NCI-H2107 (cell line): ENCODE measurements at regions not wholly inside any gene's neighbourhood (a gene's known extent, or its start where the extent isn't known, plus 50 kb on each side); places are given as distances from the start of the nearest gene placed in this dataset.

Source experiments
- DNase-seq: peaks from one replicate; lab custom pipeline; 2025; lab: John Stamatoyannopoulos, UW

GRCh38 chr20:60512443-60512842 is 554.2 kb downstream of the CDH26 start:
- DNase-seq = no peak

- no peak for DNase-seq
Measured at GRCh38 chr20:60513141-60513540, 554.9 kb downstream of the CDH26 start.

GRCh38 chr20:60516442-60516841 is 558.2 kb downstream of the CDH26 start:
- DNase-seq = no peak

- DNase-seq = no peak
Measured at GRCh38 chr20:60518022-60518421, 559.8 kb downstream of the CDH26 start.

DNA sequence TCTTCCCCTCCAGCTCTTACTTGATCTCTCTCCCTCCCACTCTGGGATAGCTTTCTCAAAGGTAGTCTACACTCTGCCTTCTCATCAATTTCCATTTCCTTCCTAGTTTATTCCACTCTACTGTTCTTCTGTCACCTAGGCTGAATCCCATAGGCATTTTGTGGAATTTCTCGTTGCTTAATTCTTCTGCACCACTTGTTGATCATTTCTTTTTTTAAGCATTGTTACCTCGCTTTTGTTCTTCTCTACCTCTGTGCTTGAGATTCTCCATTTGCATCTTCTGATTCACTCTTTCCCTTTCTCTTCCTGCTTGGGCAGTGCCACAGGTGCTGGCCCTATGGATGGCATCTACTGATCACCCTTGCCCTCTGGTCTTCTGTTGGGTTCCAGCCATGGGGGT is 567.2 kb downstream of the CDH26 start:
- no peak for DNase-seq

DNA sequence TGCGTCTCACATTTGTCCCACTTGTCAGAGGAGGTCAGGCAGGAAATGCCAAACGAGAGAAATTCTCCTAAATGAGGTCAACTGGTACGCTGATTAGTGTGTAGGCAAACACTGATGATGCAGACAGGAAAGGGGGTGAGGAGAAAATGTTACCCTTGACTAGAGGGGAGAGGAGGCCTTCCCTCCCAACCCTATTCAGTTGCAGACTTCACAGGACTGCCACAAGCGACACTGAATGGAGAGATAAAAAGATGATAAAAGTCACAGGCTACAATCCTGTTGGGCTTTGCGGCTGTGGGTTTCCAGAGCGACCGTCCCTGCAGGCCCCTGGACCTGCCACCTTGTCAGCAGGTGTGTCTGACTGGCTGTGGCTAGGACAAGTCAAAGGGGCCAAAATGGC is 569.4 kb downstream of the CDH26 start:
- DNase-seq = no peak

- no peak for DNase-seq
Measured at GRCh38 chr20:60528141-60528540, 569.9 kb downstream of the CDH26 start.

DNA sequence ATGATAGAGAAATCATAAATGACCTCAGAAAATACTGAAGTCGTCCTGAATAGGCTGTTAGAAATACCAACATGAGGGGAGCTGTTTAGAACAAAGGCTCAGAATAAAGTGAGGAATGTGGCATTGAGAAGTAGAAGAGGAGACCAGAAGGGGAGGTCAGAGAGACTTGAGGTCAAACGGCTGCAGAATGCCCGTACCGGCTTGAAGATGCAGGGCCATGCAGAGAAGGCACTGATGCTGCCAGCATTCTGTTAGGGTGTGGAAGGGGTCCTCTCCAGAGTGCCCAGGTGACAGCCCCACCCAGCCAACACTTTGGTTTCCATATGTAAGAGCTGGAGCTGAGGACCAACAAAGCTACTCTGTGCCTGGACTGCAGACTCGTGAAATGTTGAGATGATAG is 570.9 kb downstream of the CDH26 start:
- DNase-seq = no peak

DNA sequence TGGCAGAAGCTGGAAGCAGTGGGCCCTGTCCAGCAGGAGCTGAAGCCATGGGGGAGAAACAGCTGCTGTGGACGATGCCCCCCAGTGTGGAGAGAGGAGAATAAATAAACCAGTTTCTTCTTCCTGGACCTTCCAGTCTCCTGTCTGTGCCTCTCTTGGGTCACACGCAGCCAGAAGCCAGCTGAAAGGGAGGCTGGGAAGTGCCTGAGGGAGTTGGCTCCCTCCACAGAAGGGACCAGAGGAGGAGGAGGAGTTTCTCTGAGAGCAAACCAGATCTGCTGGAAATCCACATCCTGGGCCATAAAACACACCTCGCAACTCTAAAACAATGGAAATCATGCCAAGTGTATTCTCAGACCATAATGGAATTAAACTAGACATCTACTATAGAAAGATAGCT is 577.0 kb downstream of the CDH26 start:
- no peak for DNase-seq

DNA sequence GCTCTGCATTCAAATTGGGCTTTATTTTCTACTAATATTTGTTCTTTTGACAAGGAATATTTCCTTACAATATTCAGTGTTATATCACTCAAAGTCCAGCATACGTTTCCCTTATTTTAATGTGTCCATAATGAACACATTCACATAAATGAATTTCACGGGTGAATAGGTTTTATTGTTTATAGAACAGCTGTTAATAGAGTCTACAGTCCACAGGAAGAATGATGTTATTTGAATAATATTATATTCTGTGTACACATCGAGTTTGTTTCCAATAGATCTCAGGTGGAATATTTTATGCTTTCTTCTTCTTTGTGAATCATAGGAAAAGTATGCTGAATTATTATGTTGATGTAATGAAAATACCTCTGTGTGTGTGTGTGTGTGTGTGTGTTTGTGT is 582.4 kb downstream of the CDH26 start:
- DNase-seq = no peak

DNA sequence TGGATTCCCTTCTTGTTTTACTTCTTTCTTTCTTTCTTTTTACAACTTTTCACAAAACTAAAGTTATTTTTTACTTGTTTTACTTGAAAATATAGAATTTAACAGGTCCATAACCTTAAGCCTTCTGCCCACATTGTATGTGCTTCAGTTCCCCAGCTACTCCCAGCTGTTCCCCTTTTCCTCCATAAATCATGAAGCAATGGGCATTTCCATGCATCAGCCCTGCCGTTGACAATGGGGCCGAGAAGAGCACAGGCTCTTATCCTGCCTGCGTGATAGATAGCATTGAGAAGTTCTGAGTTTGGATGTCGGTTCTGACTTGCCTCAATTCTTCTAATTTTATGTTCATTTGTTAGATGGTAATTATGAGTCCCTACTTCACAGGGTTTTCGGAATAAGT is 583.8 kb downstream of the CDH26 start:
- DNase-seq = no peak

GRCh38 chr20:60543598-60543997 is 585.4 kb downstream of the CDH26 start:
- no peak for DNase-seq

DNA sequence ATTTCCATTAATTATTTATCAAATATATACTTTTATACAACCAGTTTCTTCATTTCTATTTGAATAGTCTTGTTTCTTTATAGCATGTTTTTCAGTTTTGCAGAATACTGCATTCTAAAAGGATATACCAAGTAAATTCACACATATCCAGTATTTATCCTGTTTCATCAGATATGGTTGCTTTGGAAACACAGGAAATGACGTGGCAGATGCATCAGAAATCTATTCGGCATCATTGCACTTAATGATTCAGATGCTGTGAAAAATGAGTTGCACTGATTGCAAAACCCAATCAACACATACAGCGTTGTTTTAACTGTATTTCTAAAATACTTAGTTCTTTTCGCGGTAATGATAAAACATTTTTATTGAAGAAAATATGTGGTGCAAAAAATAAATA is 594.9 kb downstream of the CDH26 start:
- no peak for DNase-seq

GRCh38 chr20:60558486-60558885 is 600.3 kb downstream of the CDH26 start:
- DNase-seq = no peak

- DNase-seq = peak; percentile 9
Measured at GRCh38 chr20:60559462-60559861, 601.2 kb downstream of the CDH26 start.

- no peak for DNase-seq
Measured at GRCh38 chr20:60561052-60561451, 602.8 kb downstream of the CDH26 start.

DNA sequence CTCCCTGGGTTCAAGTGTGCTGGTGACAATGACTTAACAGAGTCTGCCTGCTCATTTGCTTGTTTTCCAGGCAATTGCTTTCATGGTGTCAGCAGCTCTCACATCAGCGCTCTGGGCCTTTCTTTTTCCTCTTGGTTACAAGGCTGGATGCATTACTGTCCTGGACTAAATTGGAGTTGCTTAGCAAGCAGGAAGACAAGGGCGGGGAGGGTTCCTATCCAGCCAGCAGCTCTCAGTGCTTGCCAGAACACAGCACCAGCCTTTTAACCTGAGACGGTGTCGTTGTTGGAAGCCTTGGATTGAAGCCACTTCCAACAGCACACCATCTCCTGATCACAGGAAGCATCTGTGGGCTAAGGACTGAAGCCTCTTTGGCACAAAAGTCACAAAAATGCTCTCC is 606.9 kb downstream of the CDH26 start:
- no peak for DNase-seq

- DNase-seq = no peak
Measured at GRCh38 chr20:60565551-60565950, 607.3 kb downstream of the CDH26 start.

- DNase-seq = no peak
Measured at GRCh38 chr20:60569116-60569515, 610.9 kb downstream of the CDH26 start.

- no peak for DNase-seq
Measured at GRCh38 chr20:60570481-60571277, 612.5 kb downstream of the CDH26 start.

- DNase-seq = no peak
Measured at GRCh38 chr20:60573003-60573680, 614.9 kb downstream of the CDH26 start.

DNA sequence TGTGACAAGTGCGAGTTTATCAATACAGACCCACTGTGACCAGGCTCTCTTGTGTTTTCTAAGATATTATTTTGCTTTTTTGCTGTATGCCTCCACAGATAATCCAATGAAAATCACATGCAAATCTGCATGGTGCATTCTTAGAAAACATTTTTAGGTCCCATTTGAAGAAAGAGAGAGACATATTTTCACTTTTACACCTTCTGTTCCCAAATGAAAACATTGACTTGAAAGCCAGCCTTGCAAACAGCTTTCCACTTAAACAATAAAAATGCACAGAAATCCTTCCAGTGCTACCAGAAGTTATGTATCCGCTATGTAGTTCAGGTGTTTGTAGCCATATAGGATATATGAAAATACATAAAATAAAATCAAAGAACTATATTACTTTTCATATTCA is 618.0 kb downstream of the CDH26 start:
- no peak for DNase-seq

- no peak for DNase-seq
Measured at GRCh38 chr20:60579941-60580515, 621.8 kb downstream of the CDH26 start.
